DMS53 (cell line): ENCODE measurements at regions not wholly inside any gene's neighbourhood (a gene's known extent, or its start where the extent isn't known, plus 50 kb on each side); places are given as distances from the start of the nearest gene placed in this dataset.

ENCODE experiments used
- DNase-seq: peaks from one replicate; lab custom pipeline; 2025; lab: John Stamatoyannopoulos, UW

DNA sequence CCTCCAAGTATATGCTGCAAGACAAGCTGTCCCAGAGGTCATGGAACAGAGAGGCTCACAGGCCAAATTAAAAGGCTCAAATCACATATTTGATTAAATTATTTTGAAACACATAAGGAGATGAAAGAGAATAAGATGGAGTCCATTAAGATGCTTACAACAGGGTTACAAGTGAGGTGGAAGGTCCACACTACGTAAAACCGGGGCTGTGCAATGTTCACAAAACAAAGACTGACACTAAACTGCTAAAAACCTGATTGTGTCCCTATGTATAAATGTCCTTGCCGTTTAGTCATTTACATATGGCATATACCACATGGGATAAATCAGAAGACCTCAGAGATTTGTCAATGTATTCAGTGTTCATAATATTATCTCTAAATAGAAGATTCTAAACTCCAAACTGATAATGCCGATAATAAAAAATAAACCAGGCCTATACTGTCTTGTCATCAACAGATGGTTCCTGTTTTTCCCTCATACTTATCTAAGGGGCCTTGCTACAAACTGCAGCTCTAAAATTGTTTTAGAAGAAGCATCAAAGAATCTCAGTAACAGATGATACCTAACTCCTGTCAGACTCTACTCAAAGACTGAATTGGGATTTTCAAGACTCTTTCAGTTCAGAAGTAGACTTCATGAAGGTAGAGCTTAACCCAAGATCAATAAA lies 51.8 kb upstream of the RIPOR2 start:
- no peak for DNase-seq

DNA sequence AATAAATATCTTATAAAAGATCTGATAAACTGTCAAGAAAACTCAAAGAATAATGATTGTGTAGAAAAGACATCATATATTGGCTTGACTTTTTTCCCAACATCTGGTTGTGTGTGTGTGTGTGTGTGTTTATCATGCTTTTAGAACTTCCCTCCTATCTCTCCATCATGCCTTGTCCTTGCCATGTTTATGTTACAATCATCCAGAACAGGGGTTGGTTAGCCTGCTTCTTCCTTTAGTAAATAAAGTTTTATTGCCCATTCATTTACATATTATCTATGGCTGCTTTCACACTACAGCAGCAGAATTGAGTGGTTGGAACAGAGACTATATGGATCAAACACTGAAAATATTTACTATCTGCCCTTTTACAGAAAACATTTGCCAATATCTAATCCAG lies 52.8 kb upstream of the RIPOR2 start:
- DNase-seq, result no peak

GRCh38 chr6:24990236-24990845 lies 54.6 kb upstream of the RIPOR2 start:
- peak; percentile 73 for DNase-seq

DNA sequence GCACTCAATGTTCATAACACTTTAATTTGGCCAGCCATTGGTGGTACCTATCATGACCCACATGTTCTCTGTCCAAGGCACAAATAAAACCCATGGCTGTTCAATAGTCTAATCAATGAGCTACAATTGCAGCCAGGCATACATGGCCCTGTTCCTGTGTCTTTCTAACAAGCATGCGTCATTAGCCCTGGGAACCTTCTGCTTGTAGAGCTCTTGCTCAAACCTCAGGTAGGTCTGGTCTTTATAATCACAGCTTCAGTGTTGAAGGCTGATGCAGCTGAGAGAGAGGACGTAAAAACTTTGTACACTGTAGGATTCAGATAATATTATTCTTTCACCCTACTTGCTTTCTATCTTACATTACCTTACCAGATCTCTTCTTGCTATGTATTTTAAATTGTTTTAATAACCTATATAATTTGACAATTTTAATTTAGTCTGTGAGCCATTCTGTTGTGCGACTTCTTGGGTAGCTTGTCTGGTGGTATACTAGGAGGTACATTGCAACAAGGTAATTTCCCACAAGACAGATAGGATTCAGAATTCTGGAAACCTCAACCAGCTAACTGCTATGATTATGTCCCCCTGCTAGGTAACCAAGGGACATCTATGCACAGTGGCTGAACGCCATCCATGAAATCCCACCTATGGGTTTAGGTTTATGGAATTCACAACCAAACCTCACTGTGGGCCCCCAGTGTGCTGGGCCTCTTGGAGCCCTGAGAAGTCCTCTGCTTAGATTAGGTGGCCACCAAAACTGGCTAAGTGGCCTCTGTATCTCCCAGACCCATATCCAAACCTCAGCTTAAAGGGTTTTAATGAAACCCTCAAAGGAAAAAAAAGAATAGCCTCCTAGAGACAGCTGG lies 55.4 kb upstream of the RIPOR2 start:
- DNase-seq, result no peak

- peak; percentile 86 for DNase-seq
These were observed 56.2 kb upstream of the RIPOR2 start for GRCh38 chr6:24991810-24992467.

- no peak for DNase-seq
These were observed 59.1 kb upstream of the RIPOR2 start for GRCh38 chr6:24994812-24995211.

DNA sequence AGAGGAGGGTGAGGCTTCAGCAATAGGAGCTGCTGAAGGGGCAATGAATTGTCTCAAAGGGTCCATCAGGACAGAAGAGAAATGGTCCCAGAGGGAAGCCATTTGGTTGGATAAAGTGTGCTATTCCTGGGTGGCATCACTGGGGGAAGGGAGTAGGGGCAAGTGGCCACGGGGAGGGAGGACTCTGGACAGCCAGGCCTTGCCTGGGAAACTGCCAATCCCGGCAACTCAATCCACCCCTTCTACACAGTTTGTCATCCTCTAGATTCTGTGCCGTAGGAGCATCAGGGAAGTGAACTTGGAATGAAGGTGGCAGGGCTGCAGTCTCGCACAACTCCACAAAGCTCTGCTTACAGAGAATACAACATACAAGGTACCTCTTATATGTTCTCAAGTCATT lies 59.5 kb upstream of the RIPOR2 start:
- DNase-seq, result no peak

- DNase-seq, result no peak
These were observed 60.6 kb upstream of the RIPOR2 start for GRCh38 chr6:24996269-24996836.

DNA sequence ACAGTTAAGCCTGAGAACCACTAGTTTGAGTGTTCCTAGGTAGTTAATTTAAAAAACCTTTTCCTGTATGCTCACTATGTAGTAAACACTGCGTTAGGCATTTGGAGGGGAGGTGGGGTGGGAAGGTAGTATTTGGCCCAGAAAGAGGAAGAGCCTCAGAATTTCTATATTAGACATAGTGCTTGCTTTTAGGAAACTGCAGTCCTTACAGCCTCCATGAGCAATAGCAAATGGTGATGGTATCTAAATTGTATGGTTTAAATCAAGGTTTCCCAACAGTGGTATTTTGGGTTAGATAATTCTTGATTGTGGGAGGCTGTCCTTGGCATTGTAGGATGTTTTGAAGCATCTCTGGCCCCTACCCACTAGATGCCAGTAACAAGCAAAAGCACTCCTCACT lies 61.5 kb upstream of the RIPOR2 start:
- DNase-seq, result no peak

DNA sequence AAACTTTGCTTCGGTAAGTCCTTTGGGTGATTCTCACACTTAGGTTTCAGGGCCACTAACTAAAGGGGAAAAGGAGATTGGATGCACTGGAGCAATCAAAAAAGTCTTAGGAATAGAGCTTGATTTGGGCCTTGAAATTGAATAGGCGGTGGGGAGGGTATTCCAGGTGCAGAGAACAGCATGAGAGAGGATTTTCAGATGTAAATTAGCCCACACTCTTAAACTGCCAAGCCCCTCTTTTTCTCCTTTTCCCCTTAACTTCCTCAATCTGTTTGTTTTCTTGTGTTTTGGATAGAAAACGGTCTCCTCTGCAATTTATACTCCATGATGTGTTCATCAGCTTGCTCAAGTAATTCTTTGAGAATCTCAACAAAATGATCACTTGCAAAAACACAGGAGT lies 62.1 kb upstream of the RIPOR2 start:
- no peak for DNase-seq

DNA sequence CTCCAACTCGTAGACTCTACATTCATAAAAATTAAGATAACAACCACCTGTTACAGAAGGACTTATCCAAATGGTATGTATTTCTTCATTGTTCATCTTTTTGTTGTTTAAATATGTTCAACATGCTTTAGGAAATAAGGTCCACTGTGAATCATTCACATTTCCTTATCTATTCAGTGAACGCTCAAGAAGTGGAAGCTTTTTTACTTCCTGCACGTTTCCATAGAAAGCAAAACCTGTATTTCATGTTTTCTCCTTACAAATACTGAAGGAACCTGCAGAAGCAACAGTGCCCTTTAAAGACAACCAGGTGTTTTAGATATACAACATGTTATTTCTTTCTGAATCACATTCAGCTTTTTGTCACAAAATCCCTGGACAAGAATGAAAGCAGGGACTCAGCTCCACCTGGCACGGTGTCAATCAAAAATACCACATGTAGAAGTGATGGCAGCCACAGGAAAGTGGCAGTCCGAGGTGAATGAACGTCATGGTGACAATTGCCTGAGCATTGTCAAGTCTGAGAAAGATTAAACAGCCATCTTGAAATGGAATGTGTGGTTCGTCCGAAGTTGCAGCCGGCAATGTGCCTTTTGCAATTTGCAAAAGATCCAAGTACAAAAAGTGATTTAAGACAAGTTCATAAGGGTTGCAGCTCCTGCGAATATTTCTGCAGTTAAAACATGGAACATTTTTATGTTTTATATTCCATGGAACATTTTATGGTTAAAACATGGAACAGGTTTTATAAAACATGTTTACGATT lies 66.7 kb upstream of the RIPOR2 start:
- peak; percentile 45 for DNase-seq

DNA sequence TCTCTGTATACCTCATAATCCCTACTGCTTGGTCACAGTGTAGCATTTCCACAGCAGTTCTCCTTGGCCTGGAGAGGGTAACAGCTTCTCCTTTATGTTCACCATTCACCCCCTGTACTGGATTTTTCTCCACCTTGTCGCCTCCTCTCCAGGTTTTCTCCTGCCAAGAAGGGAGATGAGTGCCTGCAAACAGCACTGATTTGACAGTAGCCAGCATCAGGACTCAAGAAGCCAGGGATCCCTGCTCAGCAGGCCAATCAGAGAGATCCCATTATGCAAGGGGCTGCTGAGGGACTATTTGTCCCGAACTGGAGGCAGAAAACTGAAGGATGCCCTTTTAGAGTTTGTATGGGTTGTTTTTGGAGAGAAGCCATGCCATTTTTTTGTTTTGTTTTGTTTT lies 68.6 kb upstream of the RIPOR2 start:
- DNase-seq, result no peak

DNA sequence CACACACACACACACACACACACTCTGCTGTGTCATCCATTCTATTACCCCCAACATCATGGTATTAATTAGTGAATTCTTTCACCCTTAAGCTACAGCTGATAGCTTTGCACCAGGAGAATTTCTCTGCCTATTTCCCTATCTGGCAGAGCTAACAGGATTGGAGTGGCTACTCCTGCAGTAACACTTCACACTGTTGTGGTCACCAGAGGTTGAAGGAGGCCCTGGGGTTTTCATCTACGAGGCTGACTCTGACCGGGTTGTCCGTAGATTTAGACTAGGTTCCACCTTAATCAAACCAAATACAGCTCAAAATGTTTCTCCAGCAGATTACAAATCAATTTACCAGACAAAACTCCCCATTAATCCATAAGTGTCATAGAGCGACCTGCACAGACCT lies 69.2 kb upstream of the RIPOR2 start:
- DNase-seq, result no peak

DNA sequence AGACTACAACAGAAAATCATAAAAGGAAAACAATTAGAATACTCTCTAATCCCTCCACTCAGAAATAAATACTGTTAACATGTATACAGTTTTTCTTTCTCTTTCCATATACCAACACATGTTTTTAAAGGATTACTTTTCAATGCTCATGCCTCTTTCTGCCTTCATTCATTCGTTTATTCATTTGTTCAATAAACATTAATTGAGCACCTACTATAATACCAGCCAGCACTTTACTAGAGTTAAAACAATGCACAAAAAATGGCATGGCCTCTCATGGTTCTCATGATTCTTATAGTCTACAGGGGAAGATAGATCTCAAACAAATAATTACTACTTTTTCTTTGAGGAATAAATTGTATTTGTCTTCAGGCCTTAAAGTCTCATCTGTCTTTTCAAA lies 70.3 kb upstream of the RIPOR2 start:
- DNase-seq, result no peak

GRCh38 chr6:25006565-25007001 lies 70.8 kb upstream of the RIPOR2 start:
- peak; percentile 71 for DNase-seq

DNA sequence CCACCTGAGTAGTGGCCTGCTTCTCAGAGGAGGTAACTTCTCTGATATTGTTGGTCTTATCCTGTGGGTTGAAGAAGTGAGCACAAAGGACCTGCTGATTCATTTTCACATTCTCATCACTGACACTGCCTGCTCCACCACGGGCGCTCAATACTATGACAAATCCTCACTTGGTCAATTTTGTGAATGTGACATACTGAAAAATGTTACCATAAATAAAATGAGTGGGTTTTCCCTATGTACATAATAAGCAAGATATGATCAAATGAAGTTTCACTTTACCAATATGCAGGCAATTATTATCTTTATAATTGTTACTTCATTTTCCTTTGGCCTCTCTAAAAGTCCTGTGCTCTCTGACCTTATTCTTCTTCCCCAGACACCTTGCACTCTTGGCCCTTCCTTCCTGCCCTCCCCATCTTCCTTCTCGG lies 71.5 kb upstream of the RIPOR2 start:
- no peak for DNase-seq

DNA sequence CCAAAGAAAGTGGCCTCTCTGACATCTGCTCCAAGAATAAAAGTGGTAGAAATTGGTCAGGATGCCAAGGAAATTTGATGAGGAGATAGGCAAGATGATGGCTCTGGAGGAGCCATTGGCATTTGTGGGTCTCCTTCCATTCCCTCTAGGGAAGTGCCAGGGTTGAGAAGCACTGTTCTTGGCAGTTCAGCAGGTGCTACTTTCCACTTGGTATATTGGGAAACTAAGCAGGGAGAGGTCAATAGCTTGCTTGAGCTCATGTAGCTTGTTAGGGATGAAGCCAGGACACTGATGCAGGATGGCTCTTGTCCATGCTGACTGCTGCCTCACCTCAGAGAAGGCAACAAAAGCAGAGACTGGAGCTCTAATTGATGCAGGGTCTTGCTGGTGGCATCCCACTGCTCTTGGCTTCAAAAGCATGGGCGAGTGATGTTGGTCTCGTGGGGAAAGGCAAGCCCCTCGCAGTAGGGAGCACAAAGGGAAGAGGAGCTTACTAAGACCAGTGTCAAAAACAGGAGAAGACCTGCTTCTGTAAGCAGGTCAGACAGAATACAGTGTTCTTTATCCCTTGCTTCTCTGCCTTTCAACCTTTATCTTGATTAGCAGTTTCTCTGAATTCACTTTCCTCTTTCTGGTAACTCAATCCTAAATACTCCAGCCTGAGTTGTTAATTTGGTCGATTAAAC lies 73.1 kb upstream of the RIPOR2 start:
- no peak for DNase-seq

GRCh38 chr6:25009393-25009710 lies 73.6 kb upstream of the RIPOR2 start:
- DNase-seq, result no peak

- DNase-seq, result no peak
These were observed 74.4 kb upstream of the RIPOR2 start for GRCh38 chr6:25010176-25010575.

DNA sequence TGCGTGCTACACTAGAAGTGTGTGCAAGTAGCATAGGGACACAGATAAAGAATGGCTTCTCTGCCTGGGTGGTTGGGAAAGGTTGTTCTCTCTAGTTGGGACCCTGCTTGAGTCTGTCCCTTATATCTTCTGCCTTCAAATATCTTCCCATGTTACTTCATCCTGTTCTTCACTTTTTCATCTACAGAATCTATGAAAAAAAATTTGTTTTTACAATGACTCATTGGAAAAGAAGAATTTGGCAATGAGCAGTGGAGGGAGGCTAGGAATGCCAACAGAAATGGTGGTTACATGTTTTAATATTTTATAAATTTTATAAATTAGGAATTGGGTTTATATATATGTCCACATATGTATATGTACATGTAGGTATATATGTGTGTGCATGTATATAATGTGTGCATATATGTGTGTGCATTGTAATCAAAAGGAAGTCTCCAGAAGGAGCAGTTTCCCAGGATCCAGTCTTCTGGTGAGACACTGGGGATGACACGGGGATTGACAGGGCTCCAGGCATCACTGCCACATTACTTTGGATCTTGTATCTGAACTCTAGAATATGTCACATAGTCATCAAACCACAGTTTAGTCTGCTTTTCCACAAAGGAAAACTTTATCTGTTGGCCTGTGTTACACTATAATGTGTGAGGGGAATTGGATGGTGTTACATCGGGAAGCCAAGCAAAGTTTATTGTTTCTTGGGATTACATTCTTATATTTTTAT lies 75.3 kb upstream of the RIPOR2 start:
- no peak for DNase-seq
